Hepatocyte (in vitro differentiated cells): ENCODE measurements at regions not wholly inside any gene's neighbourhood (a gene's known extent, or its start where the extent isn't known, plus 50 kb on each side); places are given as distances from the start of the nearest gene placed in this dataset.
"Not testable (repeated sequence)": the region's sequence is repeated elsewhere in the genome, so short reads cannot be mapped to it uniquely, and the experiment has no call there.

Source experiments
- DNase-seq: peaks from one replicate; pipeline ENCODE4 v3.0.0-alpha.2; 2016; ENCODE audit warnings: low spot score
- H2AFZ ChIP-seq: fragments of 200-600 bp; sonication (generic); 2 replicates; pipeline ENCODE4 v1.6.0; 2016; ENCODE audit warnings: antibody characterized with exemption, mild to moderate bottlenecking
- H3K27ac ChIP-seq: fragments of 200-600 bp; sonication (generic); 2 replicates; pipeline ENCODE4 v1.5.1; 2016; ENCODE audit warnings: mild to moderate bottlenecking
- H3K27me3 ChIP-seq: fragments of 200-600 bp; sonication (generic); 2 replicates; pipeline ENCODE4 v1.6.1; 2016
- H3K36me3 ChIP-seq: fragments of 200-600 bp; sonication (generic); replicated peaks from 2 replicates; pipeline ENCODE4 v1.5.1; 2016; ENCODE audit warnings: low read depth; ENCODE audit not compliant: insufficient read depth
- H3K4me1 ChIP-seq: fragments of 200-600 bp; sonication (generic); 2 replicates; pipeline ENCODE4 v1.5.1; 2016; ENCODE audit warnings: mild to moderate bottlenecking, moderate library complexity; ENCODE audit not compliant: insufficient read depth
- H3K4me2 ChIP-seq: fragments of 200-600 bp; sonication (generic); 2 replicates; pipeline ENCODE4 v1.6.0; 2016
- H3K4me3 ChIP-seq: fragments of 200-600 bp; sonication (generic); 2 replicates; pipeline ENCODE4 v1.5.1; 2016; ENCODE audit warnings: mild to moderate bottlenecking
- H3K79me2 ChIP-seq: fragments of 200-600 bp; sonication (generic); 2 replicates; pipeline ENCODE4 v1.6.0; 2017; ENCODE audit warnings: mild to moderate bottlenecking
- H3K9me2 ChIP-seq: fragments of 200-600 bp; sonication (generic); replicated peaks from 2 replicates; pipeline ENCODE4 v1.6.0; 2017; ENCODE audit warnings: mild to moderate bottlenecking; ENCODE audit not compliant: insufficient read depth
- H3K9me3 ChIP-seq: fragments of 200-600 bp; sonication (generic); 2 replicates; pipeline ENCODE4 v1.5.1; 2016; ENCODE audit warnings: low read depth, mild to moderate bottlenecking
- H4K20me1 ChIP-seq: fragments of 200-600 bp; sonication (generic); 2 replicates; pipeline ENCODE4 v1.6.0; 2016; ENCODE audit warnings: mild to moderate bottlenecking; ENCODE audit not compliant: insufficient read depth, poor library complexity, severe bottlenecking
- CTCF ChIP-seq: fragments of 200-600 bp; sonication (generic); IDR thresholded peaks from 2 replicates; pipeline ENCODE4 v1.5.1; 2016; ENCODE audit warnings: antibody characterized with exemption, mild to moderate bottlenecking; ENCODE audit not compliant: poor library complexity
- EZH2 ChIP-seq: fragments of 200-600 bp; sonication (generic); IDR thresholded peaks from 2 replicates; pipeline ENCODE4 v1.6.1; 2016; ENCODE audit warnings: antibody characterized with exemption, mild to moderate bottlenecking, borderline replicate concordance
- EZH2phosphoT487 ChIP-seq: fragments of 200-600 bp; sonication (generic); IDR thresholded peaks from one replicate; pipeline ENCODE4 v1.6.1; 2018; ENCODE audit warnings: antibody characterized with exemption, mild to moderate bottlenecking, low read depth, moderate library complexity; ENCODE audit not compliant: unreplicated experiment, severe bottlenecking
- WGBS: methylation state at CpG from one replicate; pipeline ENCODE4 v1.1.6; 2016; ENCODE audit warnings: low lambda C conversion rate; ENCODE audit errors: missing lambda C conversion rate; 5-methylcytosine and 5-hydroxymethylcytosine counted together

GRCh38 chr2:190592831-190593230, 56.1 kb upstream of the NAB1 start:
- Histone ChIP-seq H3K36me3 (no peaks in the 10 kb centered on the region), H3K9me2 (no peaks in the 10 kb centered on the region), H3K27ac (no peak overlapping the region), H3K9me3 (no peaks in the 10 kb centered on the region), H3K79me2 (no peaks in the 10 kb centered on the region), H3K27me3 (no peaks in the 10 kb centered on the region), H4K20me1 (no peaks in the 10 kb centered on the region), H3K4me1 (no peaks in the 10 kb centered on the region), H3K4me3 (no peak overlapping the region), H3K4me2 (no peak overlapping the region), H2AFZ (no peak overlapping the region)
- WGBS = 95% methylated on average over 3 of the region's 3 CpGs
- TF ChIP-seq CTCF (no peak), EZH2 (no peak), EZH2phosphoT487 (no peak)
- DNase-seq = no peak

GRCh38 chr2:190595879-190596278, 53.0 kb upstream of the NAB1 start:
- WGBS = 100% methylated on average over 1 of the region's 1 CpG
- H3K79me2 ChIP-seq, H3K27ac ChIP-seq, DNase-seq, H3K9me2 ChIP-seq, H3K4me3 ChIP-seq, H3K27me3 ChIP-seq, H2AFZ ChIP-seq, H3K9me3 ChIP-seq, H3K4me1 ChIP-seq, H3K36me3 ChIP-seq, H3K4me2 ChIP-seq, H4K20me1 ChIP-seq: not testable (repeated sequence)

GRCh38 chr2:190596993-190597392, 51.9 kb upstream of the NAB1 start:
- Histone ChIP-seq H3K27me3 (no peaks in the 10 kb centered on the region), H3K36me3 (no peaks in the 10 kb centered on the region), H3K4me2 (no peak overlapping the region), H3K9me2 (no peaks in the 10 kb centered on the region), H3K9me3 (no peaks in the 10 kb centered on the region), H3K79me2 (no peaks in the 10 kb centered on the region), H3K4me3 (no peak overlapping the region), H2AFZ (no peak overlapping the region), H4K20me1 (no peaks in the 10 kb centered on the region), H3K4me1 (no peaks in the 10 kb centered on the region), H3K27ac (no peak overlapping the region)
- WGBS = 99% methylated on average over 4 of the region's 4 CpGs
- TF ChIP-seq EZH2 (no peak), CTCF (no peak), EZH2phosphoT487 (no peak)
- DNase-seq = no peak

- H3K36me3 ChIP-seq = no peaks in the 10 kb centered on the region
- TF ChIP-seq EZH2phosphoT487 (no peak), EZH2 (no peak), CTCF (no peak)
- no peaks in the 10 kb centered on the region for H3K4me1 ChIP-seq
- no peak overlapping the region for H3K27ac ChIP-seq
- H3K27me3 ChIP-seq = no peaks in the 10 kb centered on the region
- WGBS = 85% methylated on average over 2 of the region's 2 CpGs
- no peaks in the 10 kb centered on the region for H3K9me2 ChIP-seq
- no peaks in the 10 kb centered on the region for H4K20me1 ChIP-seq
- no peaks in the 10 kb centered on the region for H3K9me3 ChIP-seq
- no peak for DNase-seq
- H2AFZ ChIP-seq = no peak overlapping the region
- H3K79me2 ChIP-seq = no peaks in the 10 kb centered on the region
- no peak overlapping the region for H3K4me2 ChIP-seq
- H3K4me3 ChIP-seq = no peak overlapping the region
Observed at GRCh38 chr2:190598621-190599020, 50.3 kb upstream of the NAB1 start.
